Smooth muscle cell (in vitro differentiated cells): ENCODE measurements at regions not wholly inside any gene's neighbourhood (a gene's known extent, or its start where the extent isn't known, plus 50 kb on each side); places are given as distances from the start of the nearest gene placed in this dataset.
"Not testable (repeated sequence)": the region's sequence is repeated elsewhere in the genome, so short reads cannot be mapped to it uniquely, and the experiment has no call there.

Experiments
- DNase-seq: peaks from one replicate; lab custom pipeline; 2025; ENCODE audit not compliant: unreplicated experiment; lab: John Stamatoyannopoulos, UW
- H2AFZ ChIP-seq: fragments of 200-600 bp; sonication (generic); 2 replicates; pipeline ENCODE4 v1.6.0; 2016; ENCODE audit warnings: antibody characterized with exemption, low read depth, mild to moderate bottlenecking
- H3F3A ChIP-seq: fragments of 200-600 bp; sonication (generic); 2 replicates; pipeline ENCODE4 v1.6.0; 2017; ENCODE audit warnings: antibody characterized with exemption, low read depth
- H3K27ac ChIP-seq: fragments of 200-600 bp; sonication (generic); 2 replicates; pipeline ENCODE4 v1.5.1; 2016; ENCODE audit warnings: low read depth, mild to moderate bottlenecking
- H3K27me3 ChIP-seq: fragments of 200-600 bp; sonication (generic); 2 replicates; pipeline ENCODE4 v1.6.1; 2016; ENCODE audit warnings: low read depth, mild to moderate bottlenecking
- H3K36me3 ChIP-seq: fragments of 200-600 bp; sonication (generic); 2 replicates; pipeline ENCODE4 v1.5.1; 2016; ENCODE audit warnings: low read depth
- H3K4me1 ChIP-seq: fragments of 200-600 bp; sonication (generic); 2 replicates; pipeline ENCODE4 v1.5.1; 2016; ENCODE audit warnings: low read depth
- H3K4me2 ChIP-seq: fragments of 200-600 bp; sonication (generic); 2 replicates; pipeline ENCODE4 v1.6.0; 2016; ENCODE audit warnings: mild to moderate bottlenecking
- H3K4me3 ChIP-seq: fragments of 200-600 bp; sonication (generic); 2 replicates; pipeline ENCODE4 v1.5.1; 2016; ENCODE audit warnings: mild to moderate bottlenecking
- H3K79me2 ChIP-seq: fragments of 200-600 bp; sonication (generic); 2 replicates; pipeline ENCODE4 v1.6.0; 2016; ENCODE audit warnings: low read depth, mild to moderate bottlenecking
- H3K9ac ChIP-seq: fragments of 200-600 bp; sonication (generic); 2 replicates; pipeline ENCODE4 v1.6.0; 2016; ENCODE audit warnings: low read depth
- H3K9me3 ChIP-seq: fragments of 200-600 bp; sonication (generic); replicated peaks from 2 replicates; pipeline ENCODE4 v1.5.1; 2016; ENCODE audit warnings: low read depth
- H4K20me1 ChIP-seq: fragments of 200-600 bp; sonication (generic); 2 replicates; pipeline ENCODE4 v1.6.0; 2016; ENCODE audit warnings: low read depth
- CTCF ChIP-seq: fragments of 200-600 bp; sonication (generic); IDR thresholded peaks from 2 replicates; pipeline ENCODE4 v1.5.1; 2017; ENCODE audit warnings: borderline replicate concordance, mild to moderate bottlenecking, antibody characterized with exemption; ENCODE audit not compliant: insufficient read depth, poor library complexity, severe bottlenecking
- WGBS: methylation state at CpG from one replicate; pipeline ENCODE4 v1.1.7; 2016; ENCODE audit warnings: low lambda C conversion rate; 5-methylcytosine and 5-hydroxymethylcytosine counted together

GRCh38 chr21:15308333-15308732 lies 243.5 kb upstream of the NRIP1 start:
- H3F3A ChIP-seq = no peaks in the 10 kb centered on the region
- WGBS = 100% methylated on average over 3 of the region's 3 CpGs
- TF ChIP-seq CTCF = no peak
- H3K79me2 ChIP-seq = no peaks in the 10 kb centered on the region
- peaks cover 6% of the 10 kb centered on the region for H3K4me1 ChIP-seq
- no peak overlapping the region for H3K4me3 ChIP-seq
- no peaks in the 10 kb centered on the region for H3K27me3 ChIP-seq
- H3K36me3 ChIP-seq = no peaks in the 10 kb centered on the region
- H2AFZ ChIP-seq = no peak overlapping the region
- H3K9me3 ChIP-seq = no peaks in the 10 kb centered on the region
- no peak overlapping the region for H3K4me2 ChIP-seq
- no peak overlapping the region for H3K27ac ChIP-seq
- H4K20me1 ChIP-seq = no peaks in the 10 kb centered on the region
- DNase-seq = no peak
- no peak overlapping the region for H3K9ac ChIP-seq

- Histone ChIP-seq H3K36me3 (no peaks in the 10 kb centered on the region), H3K4me2 (no peak overlapping the region), H3K4me3 (no peak overlapping the region), H3K27ac (no peak overlapping the region), H3K4me1 (no peaks in the 10 kb centered on the region), H3K9ac (no peak overlapping the region), H3F3A (no peaks in the 10 kb centered on the region), H3K9me3 (no peaks in the 10 kb centered on the region), H3K27me3 (no peaks in the 10 kb centered on the region), H4K20me1 (no peaks in the 10 kb centered on the region), H3K79me2 (no peaks in the 10 kb centered on the region), H2AFZ (no peak overlapping the region)
- no peak for DNase-seq
- TF ChIP-seq CTCF = no peak
- 71% methylated on average over 4 of the region's 4 CpGs for WGBS
Observed at GRCh38 chr21:15309022-15309590, 244.3 kb upstream of the NRIP1 start.

GRCh38 chr21:15309721-15310120 lies 244.9 kb upstream of the NRIP1 start:
- no peaks in the 10 kb centered on the region for H3F3A ChIP-seq
- no peaks in the 10 kb centered on the region for H3K79me2 ChIP-seq
- H3K27ac ChIP-seq = no peak overlapping the region
- DNase-seq = no peak
- no peak overlapping the region for H3K4me3 ChIP-seq
- H3K4me2 ChIP-seq = no peak overlapping the region
- H2AFZ ChIP-seq = no peak overlapping the region
- WGBS = 89% methylated on average over 3 of the region's 3 CpGs
- H3K27me3 ChIP-seq = no peaks in the 10 kb centered on the region
- no peak for TF ChIP-seq CTCF
- H3K36me3 ChIP-seq = no peaks in the 10 kb centered on the region
- no peak overlapping the region for H3K9ac ChIP-seq
- H3K4me1 ChIP-seq = no peaks in the 10 kb centered on the region
- no peaks in the 10 kb centered on the region for H4K20me1 ChIP-seq
- no peaks in the 10 kb centered on the region for H3K9me3 ChIP-seq

- no peaks in the 10 kb centered on the region for H3K9me3 ChIP-seq
- no peak overlapping the region for H2AFZ ChIP-seq
- H3F3A ChIP-seq = no peaks in the 10 kb centered on the region
- H3K27me3 ChIP-seq = no peaks in the 10 kb centered on the region
- DNase-seq = no peak
- TF ChIP-seq CTCF = no peak
- H3K4me1 ChIP-seq = no peaks in the 10 kb centered on the region
- no peak overlapping the region for H3K27ac ChIP-seq
- H3K9ac ChIP-seq = no peak overlapping the region
- no peak overlapping the region for H3K4me2 ChIP-seq
- no peaks in the 10 kb centered on the region for H4K20me1 ChIP-seq
- H3K36me3 ChIP-seq = no peaks in the 10 kb centered on the region
- H3K4me3 ChIP-seq = no peak overlapping the region
- no peaks in the 10 kb centered on the region for H3K79me2 ChIP-seq
Observed at GRCh38 chr21:15311510-15311909, 246.7 kb upstream of the NRIP1 start.

GRCh38 chr21:15317034-15317433 lies 252.2 kb upstream of the NRIP1 start:
- not testable (repeated sequence) for DNase-seq, H3K4me1 ChIP-seq, H3K36me3 ChIP-seq, H3K79me2 ChIP-seq, H3K27ac ChIP-seq, H3K27me3 ChIP-seq, H3K9me3 ChIP-seq, H4K20me1 ChIP-seq, H3F3A ChIP-seq, H2AFZ ChIP-seq, H3K4me2 ChIP-seq, H3K4me3 ChIP-seq, H3K9ac ChIP-seq
- 89% methylated on average over 4 of the region's 4 CpGs for WGBS
